ENCODE measurements at regions not wholly inside any gene's neighbourhood (a gene's known extent, or its start where the extent isn't known, plus 50 kb on each side); places are given as distances from the start of the nearest gene placed in this dataset.

DNA sequence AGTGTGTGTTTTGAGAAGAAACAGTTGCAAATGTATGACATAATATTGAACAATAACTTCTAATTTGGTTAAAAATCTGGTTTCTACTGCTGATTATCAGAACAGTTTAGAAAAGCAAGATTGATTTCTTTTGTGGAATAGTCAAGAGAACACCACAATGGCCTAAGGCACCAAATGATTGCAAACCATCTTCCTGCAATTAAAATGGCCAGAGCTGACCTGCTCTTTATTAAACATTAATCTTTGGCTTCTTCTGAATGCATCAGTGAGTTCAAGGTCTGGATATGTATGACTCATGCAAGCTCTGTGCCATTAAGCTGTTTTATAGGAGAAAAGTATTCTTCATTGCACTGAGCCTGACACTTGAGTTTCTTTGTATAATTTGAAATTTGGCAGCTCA, 107.8 kb upstream of the PDHA2 start:
- H3K9ac ChIP-seq (ENCODE audit: low read length in 3 of 3), result no peak overlapping the region
- H3K36me3 ChIP-seq (ENCODE audit: control insufficient read depth in 2 of 3, insufficient read depth in 3 of 3, low read length in 3 of 3), result no peaks in the 10 kb centered on the region
- H3K4me3 ChIP-seq (ENCODE audit: low read length in 3 of 3), result no peak overlapping the region
- H3K4me1 ChIP-seq (ENCODE audit: control insufficient read depth in 2 of 3, insufficient read depth in 2 of 3, low read depth in 1 of 3, low read length in 3 of 3), result peaks cover 0 to 10% (median 0%) of the 10 kb centered on the region in 3 donors
- H3K27ac ChIP-seq (ENCODE audit: low read depth in 2 of 2, low read length in 2 of 2), result no peak overlapping the region
- FAIRE-seq, result peak; percentile 87
- intact Hi-C loops (cut with DNase I), result no loop called here
- TF ChIP-seq, protein P1, sequence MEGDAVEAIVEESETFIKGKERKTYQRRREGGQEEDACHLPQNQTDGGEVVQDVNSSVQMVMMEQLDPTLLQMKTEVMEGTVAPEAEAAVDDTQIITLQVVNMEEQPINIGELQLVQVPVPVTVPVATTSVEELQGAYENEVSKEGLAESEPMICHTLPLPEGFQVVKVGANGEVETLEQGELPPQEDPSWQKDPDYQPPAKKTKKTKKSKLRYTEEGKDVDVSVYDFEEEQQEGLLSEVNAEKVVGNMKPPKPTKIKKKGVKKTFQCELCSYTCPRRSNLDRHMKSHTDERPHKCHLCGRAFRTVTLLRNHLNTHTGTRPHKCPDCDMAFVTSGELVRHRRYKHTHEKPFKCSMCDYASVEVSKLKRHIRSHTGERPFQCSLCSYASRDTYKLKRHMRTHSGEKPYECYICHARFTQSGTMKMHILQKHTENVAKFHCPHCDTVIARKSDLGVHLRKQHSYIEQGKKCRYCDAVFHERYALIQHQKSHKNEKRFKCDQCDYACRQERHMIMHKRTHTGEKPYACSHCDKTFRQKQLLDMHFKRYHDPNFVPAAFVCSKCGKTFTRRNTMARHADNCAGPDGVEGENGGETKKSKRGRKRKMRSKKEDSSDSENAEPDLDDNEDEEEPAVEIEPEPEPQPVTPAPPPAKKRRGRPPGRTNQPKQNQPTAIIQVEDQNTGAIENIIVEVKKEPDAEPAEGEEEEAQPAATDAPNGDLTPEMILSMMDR (IDR thresholded peaks at IDR 0.05; ENCODE audit: borderline replicate concordance, extremely low read depth, insufficient read depth), result no peak
- peaks cover 0 to 4% (median 4%) of the 10 kb centered on the region in 3 donors for H3K9me3 ChIP-seq (ENCODE audit: control insufficient read depth in 2 of 3, insufficient read depth in 1 of 3, low read length in 3 of 3)
- peak in 2 of 5 donors; percentile 59 to 61 for DNase-seq
- H3K27me3 ChIP-seq (ENCODE audit: control insufficient read depth, insufficient read depth, low read length), result no peaks in the 10 kb centered on the region

DNA sequence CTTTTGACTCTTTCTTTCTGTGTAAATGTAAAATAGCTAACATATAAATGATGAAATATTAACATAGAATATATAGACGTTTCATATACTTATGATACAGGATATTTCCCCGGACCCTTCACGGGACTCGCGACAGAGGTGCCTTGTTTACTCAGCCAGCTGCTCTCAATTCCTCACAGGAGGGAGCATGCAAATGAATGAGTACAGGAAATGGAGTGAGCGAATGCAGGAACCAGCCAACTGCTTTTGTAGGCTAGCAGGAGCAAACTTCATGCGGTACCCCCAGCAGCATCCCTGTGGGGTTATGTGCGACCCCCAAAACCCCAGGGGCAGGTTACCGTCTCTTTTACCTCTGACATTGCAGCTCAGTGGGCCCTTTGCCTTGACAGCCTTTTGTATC, 110.3 kb upstream of the PDHA2 start:
- no peak overlapping the region for H3K4me3 ChIP-seq (ENCODE audit: low read length in 3 of 3)
- TF ChIP-seq, protein P1 (IDR thresholded peaks at IDR 0.05; ENCODE audit: borderline replicate concordance, extremely low read depth, insufficient read depth), result no peak
- no peaks in the 10 kb centered on the region for H3K27me3 ChIP-seq (ENCODE audit: control insufficient read depth, insufficient read depth, low read length)
- DNase-seq, result no peak
- peaks cover 0 to 10% (median 0%) of the 10 kb centered on the region in 3 donors for H3K4me1 ChIP-seq (ENCODE audit: control insufficient read depth in 2 of 3, insufficient read depth in 2 of 3, low read depth in 1 of 3, low read length in 3 of 3)
- no peaks in the 10 kb centered on the region for H3K36me3 ChIP-seq (ENCODE audit: control insufficient read depth in 2 of 3, insufficient read depth in 3 of 3, low read length in 3 of 3)
- no peaks in the 10 kb centered on the region for H3K9me3 ChIP-seq (ENCODE audit: control insufficient read depth in 2 of 3, insufficient read depth in 1 of 3, low read length in 3 of 3)
- no peak overlapping the region for H3K27ac ChIP-seq (ENCODE audit: low read depth in 2 of 2, low read length in 2 of 2)
- FAIRE-seq, result no peak
- no peak overlapping the region for H3K9ac ChIP-seq (ENCODE audit: low read length in 3 of 3)
- intact Hi-C loops (cut with DNase I), result no loop called here

DNA sequence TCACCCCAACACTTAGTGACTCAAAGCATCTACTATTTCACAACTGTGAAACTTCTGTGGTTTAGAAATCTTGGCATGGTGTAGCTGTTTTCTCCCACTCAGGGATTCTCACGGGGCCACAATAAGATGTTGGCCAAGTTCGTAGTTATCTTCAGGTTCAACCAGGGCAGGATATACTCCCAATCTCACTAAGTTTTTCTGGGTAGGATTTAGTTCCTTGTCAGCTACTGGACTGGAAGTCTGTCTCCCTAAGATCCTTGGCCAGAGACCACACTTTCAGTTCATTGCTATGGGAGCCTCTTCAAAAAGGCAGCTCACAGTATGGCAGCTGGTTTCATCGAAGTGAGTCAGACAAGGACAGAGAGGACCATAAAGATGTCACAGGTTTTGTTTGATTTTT, 111.7 kb upstream of the PDHA2 start:
- Histone ChIP-seq H3K4me3 (ENCODE audit: low read length in 3 of 3) (no peak overlapping the region), H3K9me3 (ENCODE audit: control insufficient read depth in 2 of 3, insufficient read depth in 1 of 3, low read length in 3 of 3) (no peaks in the 10 kb centered on the region), H3K9ac (ENCODE audit: low read length in 3 of 3) (no peak overlapping the region), H3K4me1 (ENCODE audit: control insufficient read depth in 2 of 3, insufficient read depth in 2 of 3, low read depth in 1 of 3, low read length in 3 of 3) (peaks cover 0 to 10% (median 0%) of the 10 kb centered on the region in 3 donors), H3K27me3 (ENCODE audit: control insufficient read depth, insufficient read depth, low read length) (no peaks in the 10 kb centered on the region), H3K27ac (ENCODE audit: low read depth in 2 of 2, low read length in 2 of 2) (no peak overlapping the region), H3K36me3 (ENCODE audit: control insufficient read depth in 2 of 3, insufficient read depth in 3 of 3, low read length in 3 of 3) (no peaks in the 10 kb centered on the region)
- intact Hi-C loops (cut with DNase I), result no loop called here
- TF ChIP-seq, protein P1 (IDR thresholded peaks at IDR 0.05; ENCODE audit: borderline replicate concordance, extremely low read depth, insufficient read depth), result no peak
- peak in 1 of 5 donors; percentile 10 for DNase-seq
- no peak for FAIRE-seq

DNA sequence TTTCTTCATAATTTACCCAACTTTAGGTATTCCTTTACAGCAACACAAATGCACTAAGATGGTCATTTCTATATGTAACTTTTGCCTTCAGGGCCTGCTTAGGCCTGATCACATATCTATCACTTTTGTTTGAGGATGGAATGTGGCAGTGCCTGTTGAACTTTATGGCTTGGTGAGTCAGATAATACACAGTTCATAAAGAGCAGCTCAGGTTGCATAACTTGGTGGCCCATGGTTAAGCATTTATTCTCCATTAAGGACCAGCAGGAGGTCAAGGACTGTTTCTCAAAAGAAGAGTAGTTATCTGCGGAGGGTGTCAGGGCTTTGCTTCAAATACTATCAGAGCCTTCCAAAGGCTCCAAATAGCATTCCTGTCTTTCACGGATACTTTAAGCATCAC, 124.1 kb upstream of the PDHA2 start:
- Histone ChIP-seq H3K9me3 (ENCODE audit: control insufficient read depth in 2 of 3, insufficient read depth in 1 of 3, low read length in 3 of 3) (no peaks in the 10 kb centered on the region), H3K4me1 (ENCODE audit: control insufficient read depth in 2 of 3, insufficient read depth in 2 of 3, low read depth in 1 of 3, low read length in 3 of 3) (no peaks in the 10 kb centered on the region), H3K27ac (ENCODE audit: low read depth in 2 of 2, low read length in 2 of 2) (no peak overlapping the region), H3K9ac (ENCODE audit: low read length in 3 of 3) (no peak overlapping the region), H3K4me3 (ENCODE audit: low read length in 3 of 3) (no peak overlapping the region), H3K36me3 (ENCODE audit: control insufficient read depth in 2 of 3, insufficient read depth in 3 of 3, low read length in 3 of 3) (no peaks in the 10 kb centered on the region), H3K27me3 (ENCODE audit: control insufficient read depth, insufficient read depth, low read length) (no peaks in the 10 kb centered on the region)
- DNase-seq (no peak), FAIRE-seq (no peak)
- intact Hi-C loops (cut with DNase I), result no loop called here
- TF ChIP-seq, protein P1 (IDR thresholded peaks at IDR 0.05; ENCODE audit: borderline replicate concordance, extremely low read depth, insufficient read depth), result no peak

Data from kidney (tissue), 13 donors.